ENCODE measurements at regions not wholly inside any gene's neighbourhood (a gene's known extent, or its start where the extent isn't known, plus 50 kb on each side); places are given as distances from the start of the nearest gene placed in this dataset.
"Not testable (repeated sequence)": the region's sequence is repeated elsewhere in the genome, so short reads cannot be mapped to it uniquely, and the experiment has no call there.

- H3K4me3 ChIP-seq (ENCODE audit: low read depth, low read length), result no peak overlapping the region
- no peaks in the 10 kb centered on the region for H3K36me3 ChIP-seq (ENCODE audit: control insufficient read depth, insufficient read depth, low read length)
- no peaks in the 10 kb centered on the region for H3K27me3 ChIP-seq (ENCODE audit: control insufficient read depth, insufficient read depth, low read length)
- TF ChIP-seq, protein P1, sequence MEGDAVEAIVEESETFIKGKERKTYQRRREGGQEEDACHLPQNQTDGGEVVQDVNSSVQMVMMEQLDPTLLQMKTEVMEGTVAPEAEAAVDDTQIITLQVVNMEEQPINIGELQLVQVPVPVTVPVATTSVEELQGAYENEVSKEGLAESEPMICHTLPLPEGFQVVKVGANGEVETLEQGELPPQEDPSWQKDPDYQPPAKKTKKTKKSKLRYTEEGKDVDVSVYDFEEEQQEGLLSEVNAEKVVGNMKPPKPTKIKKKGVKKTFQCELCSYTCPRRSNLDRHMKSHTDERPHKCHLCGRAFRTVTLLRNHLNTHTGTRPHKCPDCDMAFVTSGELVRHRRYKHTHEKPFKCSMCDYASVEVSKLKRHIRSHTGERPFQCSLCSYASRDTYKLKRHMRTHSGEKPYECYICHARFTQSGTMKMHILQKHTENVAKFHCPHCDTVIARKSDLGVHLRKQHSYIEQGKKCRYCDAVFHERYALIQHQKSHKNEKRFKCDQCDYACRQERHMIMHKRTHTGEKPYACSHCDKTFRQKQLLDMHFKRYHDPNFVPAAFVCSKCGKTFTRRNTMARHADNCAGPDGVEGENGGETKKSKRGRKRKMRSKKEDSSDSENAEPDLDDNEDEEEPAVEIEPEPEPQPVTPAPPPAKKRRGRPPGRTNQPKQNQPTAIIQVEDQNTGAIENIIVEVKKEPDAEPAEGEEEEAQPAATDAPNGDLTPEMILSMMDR (IDR thresholded peaks at IDR 0.05; ENCODE audit: insufficient read depth, low read length, severe bottlenecking), result no peak
- DNase-seq (ENCODE audit: low read depth), result no peak
- no peak for FAIRE-seq
Observed at GRCh38 chr5:106443746-106444145, 1227.0 kb downstream of the EFNA5 start.

DNA sequence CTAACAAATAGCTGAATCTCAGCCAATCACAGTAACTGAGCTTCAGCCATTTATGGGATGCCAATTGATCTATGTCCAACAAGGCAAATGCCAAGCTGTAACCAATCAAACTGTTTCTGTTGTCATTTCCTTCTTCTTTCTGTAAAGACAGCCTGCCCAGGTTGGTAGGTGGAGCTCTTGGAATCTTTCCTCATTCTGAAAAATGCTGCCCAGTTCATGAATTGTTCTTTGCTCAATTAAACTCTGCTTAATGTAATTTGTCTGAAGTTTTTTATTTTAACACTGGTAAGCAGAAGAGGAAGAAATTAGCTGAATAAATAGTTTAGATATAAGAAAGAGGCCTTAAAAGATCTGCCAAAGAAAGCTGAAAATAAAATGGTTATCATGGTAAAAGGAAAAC lies 1235.6 kb downstream of the EFNA5 start:
- FAIRE-seq (no peak), DNase-seq (ENCODE audit: low read depth) (no peak)
- no peak overlapping the region for H3K4me3 ChIP-seq (ENCODE audit: low read depth, low read length)
- H3K27me3 ChIP-seq (ENCODE audit: control insufficient read depth, insufficient read depth, low read length), result no peaks in the 10 kb centered on the region
- TF ChIP-seq, protein P1 (IDR thresholded peaks at IDR 0.05; ENCODE audit: insufficient read depth, low read length, severe bottlenecking), result no peak
- no peaks in the 10 kb centered on the region for H3K36me3 ChIP-seq (ENCODE audit: control insufficient read depth, insufficient read depth, low read length)

DNA sequence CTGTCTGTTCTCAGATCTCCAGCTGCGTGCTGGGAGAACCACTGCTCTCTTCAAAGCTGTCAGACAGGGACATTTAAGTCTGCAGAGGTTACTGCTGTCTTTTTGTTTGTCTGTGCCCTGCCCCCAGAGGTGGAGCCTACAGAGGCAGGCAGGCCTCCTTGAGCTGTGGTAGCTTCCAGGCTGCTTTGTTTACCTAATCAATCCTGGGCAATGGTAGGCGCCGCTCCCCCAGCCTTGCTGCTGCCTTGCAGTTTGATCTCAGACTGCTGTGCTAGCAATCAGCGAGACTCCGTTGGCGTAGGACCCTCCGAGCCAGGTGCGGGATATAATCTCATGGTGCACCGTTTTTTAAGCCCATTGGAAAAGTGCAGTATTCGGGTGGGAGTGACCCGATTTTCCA lies 1240.0 kb downstream of the EFNA5 start:
- not testable (repeated sequence) for FAIRE-seq; DNase-seq (ENCODE audit: low read depth); H3K36me3 ChIP-seq (ENCODE audit: control insufficient read depth, insufficient read depth, low read length); H3K27me3 ChIP-seq (ENCODE audit: control insufficient read depth, insufficient read depth, low read length); H3K4me3 ChIP-seq (ENCODE audit: low read depth, low read length)

- FAIRE-seq (no peak), DNase-seq (ENCODE audit: low read depth) (no peak)
Observed at GRCh38 chr5:106423109-106423897, 1247.4 kb downstream of the EFNA5 start.

DNA sequence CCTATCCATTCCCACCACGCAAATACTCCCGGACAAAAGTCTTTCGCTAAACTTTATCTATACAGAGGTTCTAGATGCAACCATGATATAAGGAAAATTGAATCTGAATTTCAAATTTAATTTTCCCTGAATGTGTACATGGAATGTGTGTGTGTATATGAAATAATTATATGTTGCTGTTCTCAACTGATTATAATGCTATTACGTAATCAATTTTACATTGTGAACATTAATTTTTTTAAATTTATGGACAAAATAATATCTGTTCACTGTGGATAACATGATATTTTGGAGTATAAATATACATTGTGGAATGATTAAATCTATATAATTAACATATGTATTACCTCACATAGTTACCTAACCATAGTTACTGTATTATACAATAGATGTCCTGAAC lies 1250.6 kb downstream of the EFNA5 start:
- FAIRE-seq, result no peak
- no peaks in the 10 kb centered on the region for H3K36me3 ChIP-seq (ENCODE audit: control insufficient read depth, insufficient read depth, low read length)
- no peak for DNase-seq (ENCODE audit: low read depth)
- TF ChIP-seq, protein P1 (IDR thresholded peaks at IDR 0.05; ENCODE audit: insufficient read depth, low read length, severe bottlenecking), result no peak
- H3K27me3 ChIP-seq (ENCODE audit: control insufficient read depth, insufficient read depth, low read length), result no peaks in the 10 kb centered on the region
- H3K4me3 ChIP-seq (ENCODE audit: low read depth, low read length), result no peak overlapping the region

More at GRCh38 chr5:106423109-106423897, 1247.4 kb downstream of the EFNA5 start:
- TF ChIP-seq, protein P1 (IDR thresholded peaks at IDR 0.05; ENCODE audit: insufficient read depth, low read length, severe bottlenecking), result no peak
- Histone ChIP-seq H3K36me3 (ENCODE audit: control insufficient read depth, insufficient read depth, low read length) (no peaks in the 10 kb centered on the region), H3K4me3 (ENCODE audit: low read depth, low read length) (no peak overlapping the region), H3K27me3 (ENCODE audit: control insufficient read depth, insufficient read depth, low read length) (no peaks in the 10 kb centered on the region)

DNA sequence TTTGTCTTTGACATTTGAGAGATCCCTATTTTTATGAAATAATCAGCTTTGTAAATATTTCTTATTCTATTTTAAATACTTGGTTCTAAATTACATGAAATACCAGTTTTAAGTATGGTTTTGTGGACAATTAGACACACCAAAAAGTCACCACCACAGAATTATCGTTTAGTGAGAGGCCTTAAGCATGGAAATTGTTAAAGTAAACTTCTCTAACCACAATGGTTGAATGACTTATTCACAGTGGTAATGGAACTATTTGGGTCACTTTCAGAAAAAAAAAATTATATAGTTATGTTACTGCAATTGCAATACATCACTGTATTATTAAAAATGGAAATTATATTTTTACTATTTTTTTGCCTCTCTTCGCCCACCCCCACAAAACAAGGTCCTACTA lies 1252.5 kb downstream of the EFNA5 start:
- TF ChIP-seq, protein P1 (IDR thresholded peaks at IDR 0.05; ENCODE audit: insufficient read depth, low read length, severe bottlenecking), result no peak
- FAIRE-seq (no peak), DNase-seq (ENCODE audit: low read depth) (no peak)
- no peak overlapping the region for H3K4me3 ChIP-seq (ENCODE audit: low read depth, low read length)
- H3K36me3 ChIP-seq (ENCODE audit: control insufficient read depth, insufficient read depth, low read length), result no peaks in the 10 kb centered on the region
- no peaks in the 10 kb centered on the region for H3K27me3 ChIP-seq (ENCODE audit: control insufficient read depth, insufficient read depth, low read length)
